GM21619 (cell line): ENCODE measurements at regions not wholly inside any gene's neighbourhood (a gene's known extent, or its start where the extent isn't known, plus 50 kb on each side); places are given as distances from the start of the nearest gene placed in this dataset.
"Not testable (repeated sequence)": the region's sequence is repeated elsewhere in the genome, so short reads cannot be mapped to it uniquely, and the experiment has no call there.

ENCODE experiments used
- ATAC-seq: cut with Tn5 transposase; IDR thresholded peaks from one replicate; pipeline ENCODE4 v1.9.1; 2021; ENCODE audit not compliant: unreplicated experiment

DNA sequence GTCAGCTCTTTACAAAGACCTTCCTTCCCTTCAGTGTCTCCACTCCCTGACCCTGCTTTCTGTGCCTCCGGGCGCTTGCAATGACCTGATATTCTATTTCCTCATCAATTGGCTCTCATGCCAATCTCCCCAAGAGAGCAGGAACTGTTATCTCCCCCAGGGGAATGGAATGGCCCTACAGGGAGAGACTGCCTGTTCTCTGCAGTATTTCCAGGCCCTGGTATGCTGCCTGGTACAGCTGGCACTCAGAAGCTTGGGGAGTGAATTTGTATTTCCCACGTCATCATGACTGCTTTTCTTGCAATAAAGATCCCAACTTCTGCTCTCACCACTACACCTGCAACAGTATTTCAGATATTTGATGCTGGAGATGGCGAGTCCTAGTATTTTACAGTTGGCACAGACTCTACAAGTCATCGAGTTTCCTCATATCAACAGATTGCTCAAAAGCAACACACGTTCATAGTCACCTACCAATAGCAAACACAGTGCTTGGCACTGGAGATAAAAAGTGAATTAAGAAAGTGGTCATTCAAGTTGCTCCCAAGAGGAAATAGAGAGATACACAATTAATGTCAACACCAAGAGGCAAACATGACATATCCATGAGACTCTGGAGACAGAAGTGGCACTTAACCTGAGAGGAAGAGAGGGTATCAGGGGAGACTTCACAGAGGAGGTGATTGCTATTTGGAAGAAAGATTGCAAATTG is 90.5 kb upstream of the EGFL6 start:
- ATAC-seq, result no peak

DNA sequence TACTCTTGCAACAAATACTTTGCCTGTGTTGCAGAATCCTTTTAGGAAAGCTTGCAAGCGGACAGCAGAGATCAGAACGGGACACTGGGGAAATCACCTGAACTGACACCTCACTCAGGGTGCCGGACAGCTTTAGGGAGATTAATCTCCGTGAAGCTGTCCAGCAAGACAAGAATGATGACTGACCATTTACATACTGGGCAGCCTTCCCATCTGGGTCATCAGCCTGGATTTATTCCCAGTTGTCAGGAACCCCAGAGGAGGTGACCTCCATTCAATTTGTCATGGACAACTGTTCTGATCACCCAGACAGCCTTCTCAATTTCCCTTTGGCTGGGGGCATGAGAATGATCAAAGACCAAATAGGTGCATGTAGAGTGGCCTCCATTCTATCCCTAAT is 93.0 kb upstream of the EGFL6 start:
- ATAC-seq, result no peak

GRCh38 chrX:13474164-13474516 is 95.3 kb upstream of the EGFL6 start:
- ATAC-seq, result peak; percentile 56

DNA sequence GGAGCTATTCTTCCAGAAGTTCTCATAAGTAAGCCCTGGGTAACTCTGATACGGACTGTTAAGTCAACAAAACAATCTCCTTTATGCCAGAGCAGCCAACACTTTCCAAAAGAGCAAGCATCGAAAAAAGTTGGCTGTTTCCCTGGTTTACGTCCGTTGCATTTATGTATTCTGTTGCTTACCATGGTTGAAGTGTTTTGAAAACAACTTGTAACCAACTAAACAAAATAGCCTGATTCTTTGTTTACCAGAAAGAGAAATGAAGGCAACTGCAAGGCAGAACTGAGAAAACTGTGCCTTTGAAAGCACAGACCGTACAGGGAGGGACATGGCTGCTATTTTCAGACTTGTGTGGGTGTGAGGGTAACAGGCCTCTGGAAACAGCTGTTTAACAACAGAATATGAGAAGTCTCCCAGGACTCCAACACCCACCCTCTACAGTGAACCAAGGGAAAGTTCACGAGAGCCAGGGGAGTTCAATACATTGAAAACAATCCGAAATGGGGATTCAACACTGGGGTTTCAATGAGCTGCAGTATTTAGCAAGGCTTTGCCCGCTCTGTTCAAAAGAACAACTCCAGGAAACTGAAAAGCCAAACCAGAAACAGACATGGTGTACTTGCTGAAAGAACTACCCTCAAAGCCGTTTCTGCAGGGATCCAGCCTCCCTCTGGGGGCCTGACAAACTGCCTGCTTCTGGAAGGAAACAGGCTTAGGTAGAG is 95.8 kb upstream of the EGFL6 start:
- ATAC-seq, result peak; percentile 74

DNA sequence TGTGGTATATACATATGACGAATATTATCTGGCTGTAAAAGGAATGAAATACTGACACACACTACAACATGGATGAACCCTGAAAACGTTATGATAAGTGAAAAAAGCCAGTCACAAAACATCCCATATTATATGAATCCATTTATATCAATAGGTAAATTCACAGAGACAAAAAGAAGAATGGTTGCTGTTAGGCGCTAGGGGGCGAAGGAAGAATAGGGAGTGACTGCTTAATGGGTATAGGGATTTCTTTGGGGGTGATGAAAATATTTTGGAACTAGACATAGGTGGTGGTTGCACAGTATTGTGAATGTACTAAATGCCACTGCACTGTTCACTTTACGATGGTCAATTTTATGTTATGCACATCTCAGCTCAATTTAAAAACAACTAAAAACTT is 96.4 kb upstream of the EGFL6 start:
- ATAC-seq, result no peak

GRCh38 chrX:13471269-13471668 is 98.1 kb upstream of the EGFL6 start:
- no peak for ATAC-seq

DNA sequence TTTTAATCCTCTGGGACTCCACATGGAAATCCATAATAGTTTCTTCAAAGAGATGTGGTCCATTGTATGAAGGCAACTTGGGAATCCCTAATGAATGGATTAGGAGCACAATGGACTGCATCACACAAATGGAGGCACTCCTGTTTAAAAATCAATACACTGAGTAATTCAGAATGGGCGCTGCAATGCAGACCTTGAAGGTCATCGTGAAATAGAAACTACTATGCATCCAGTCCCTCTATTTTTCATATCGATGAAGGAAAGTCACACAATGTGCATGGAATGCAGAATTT is 98.8 kb upstream of the EGFL6 start:
- no peak for ATAC-seq

DNA sequence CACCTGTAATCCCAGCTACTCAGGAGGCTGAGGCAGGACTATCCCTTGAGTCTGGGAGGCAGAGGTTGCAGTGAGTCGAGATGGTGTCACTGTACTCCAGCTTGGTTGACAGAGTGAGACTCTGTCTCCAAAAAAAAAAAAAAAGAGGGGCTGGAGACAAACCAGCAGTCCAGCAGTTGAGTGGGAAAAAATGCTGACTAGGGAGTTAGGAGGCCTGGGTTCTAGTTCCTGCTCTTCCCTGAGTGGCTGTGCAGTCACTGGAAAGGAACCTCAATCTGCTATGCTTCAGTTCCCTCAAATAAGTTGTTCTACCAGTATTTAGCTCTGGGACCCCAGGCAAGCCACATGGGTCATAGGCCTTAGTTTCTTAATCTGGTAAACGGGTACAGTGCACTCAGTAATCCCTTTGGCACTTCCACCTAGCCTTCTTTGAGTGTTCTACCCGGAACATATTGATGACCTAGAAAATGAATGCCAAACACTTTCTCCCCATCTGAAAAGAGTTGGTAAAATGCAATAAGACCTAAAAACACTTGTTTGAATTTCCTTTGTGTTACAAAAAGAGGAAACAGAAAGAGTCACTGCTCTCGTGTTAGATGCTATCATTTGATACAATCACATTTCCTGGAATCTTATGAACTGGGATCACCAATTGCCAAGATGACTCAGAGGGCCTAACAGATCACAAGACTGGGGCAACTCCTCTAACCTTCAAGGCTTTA is 99.3 kb upstream of the EGFL6 start:
- ATAC-seq, result no peak

- ATAC-seq, result no peak
Measured at GRCh38 chrX:13468096-13468495, 101.3 kb upstream of the EGFL6 start.

DNA sequence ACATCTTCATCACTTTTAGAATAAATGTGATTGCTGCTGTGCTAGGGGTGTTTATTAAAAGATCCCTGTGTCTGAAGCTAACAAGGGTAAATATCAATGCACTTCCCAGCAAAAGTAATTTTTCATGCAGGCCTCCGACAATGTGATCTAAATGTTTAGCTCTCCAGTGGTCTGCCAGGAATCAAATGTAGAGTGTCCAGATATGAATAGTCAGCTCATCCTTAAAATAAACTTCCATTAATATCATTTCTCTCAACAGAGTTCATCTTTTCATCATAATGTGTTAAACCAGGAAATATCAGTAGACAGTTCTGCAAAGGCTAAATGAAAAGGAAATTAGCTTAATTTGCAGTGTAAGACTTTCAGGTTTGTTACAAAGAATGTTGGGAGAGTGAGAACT is 102.2 kb upstream of the EGFL6 start:
- no peak for ATAC-seq

- ATAC-seq, result no peak
Measured at GRCh38 chrX:13464599-13465275, 104.7 kb upstream of the EGFL6 start.

DNA sequence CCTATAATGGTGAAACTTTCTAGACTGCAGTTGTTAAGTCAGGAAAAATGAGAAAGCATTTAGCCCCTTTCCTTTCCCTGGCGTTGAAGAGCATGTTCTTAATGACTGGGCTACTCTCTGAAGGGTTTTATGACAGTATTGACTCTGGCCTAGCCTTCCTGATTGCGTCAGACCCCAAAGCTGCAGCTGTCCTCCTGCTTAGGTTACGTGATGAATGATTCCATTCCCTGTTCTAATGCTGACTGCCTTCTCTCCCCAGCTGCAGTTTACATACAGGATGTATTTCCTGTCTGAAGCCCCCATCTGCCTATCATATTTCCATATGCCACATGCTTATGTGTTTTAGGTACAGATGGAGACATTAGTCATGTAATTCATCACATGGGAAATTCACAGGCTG is 105.8 kb upstream of the EGFL6 start:
- no peak for ATAC-seq

- ATAC-seq, result no peak
Measured at GRCh38 chrX:13452283-13452682, 117.1 kb upstream of the EGFL6 start.

DNA sequence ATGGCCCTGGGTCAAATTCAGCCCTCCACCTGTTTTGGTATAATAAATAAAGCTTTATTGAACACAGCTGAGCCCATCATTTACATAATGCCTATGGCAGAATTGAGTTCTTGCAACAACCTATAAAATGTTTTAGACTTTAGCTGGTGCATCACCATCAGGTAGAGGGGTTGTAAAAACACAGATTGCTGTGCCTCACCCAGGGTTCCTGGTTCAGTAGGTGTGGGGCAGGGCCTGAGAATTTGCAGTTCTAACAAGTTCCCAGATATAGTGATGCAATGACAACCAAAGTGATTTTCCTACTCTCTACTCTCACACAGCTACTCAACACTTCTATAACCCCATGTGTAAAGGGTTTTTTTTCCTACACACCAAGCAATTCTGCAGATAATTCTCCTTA is 120.0 kb upstream of the EGFL6 start:
- no peak for ATAC-seq

- no peak for ATAC-seq
Measured at GRCh38 chrX:13448941-13449340, 120.5 kb upstream of the EGFL6 start.

DNA sequence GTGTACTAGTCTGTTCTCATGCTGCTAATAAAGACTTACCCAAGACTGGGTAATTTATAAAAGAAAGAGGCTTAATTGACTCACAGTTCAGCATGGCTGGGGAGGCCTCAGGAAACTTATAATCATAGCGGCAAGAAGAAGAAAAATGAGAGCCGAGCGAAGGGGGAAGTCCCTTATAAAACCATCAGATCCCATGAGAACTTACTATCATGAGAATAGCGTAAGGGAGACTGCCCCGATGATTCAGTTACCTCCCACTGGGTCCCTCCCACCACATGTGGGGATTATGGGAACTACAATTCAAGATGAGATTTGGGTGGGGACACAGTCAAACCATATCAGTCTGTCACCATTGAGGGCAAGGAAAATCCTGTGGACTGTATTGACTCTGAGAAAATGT is 121.8 kb upstream of the ATXN3L start:
- not testable (repeated sequence) for ATAC-seq

DNA sequence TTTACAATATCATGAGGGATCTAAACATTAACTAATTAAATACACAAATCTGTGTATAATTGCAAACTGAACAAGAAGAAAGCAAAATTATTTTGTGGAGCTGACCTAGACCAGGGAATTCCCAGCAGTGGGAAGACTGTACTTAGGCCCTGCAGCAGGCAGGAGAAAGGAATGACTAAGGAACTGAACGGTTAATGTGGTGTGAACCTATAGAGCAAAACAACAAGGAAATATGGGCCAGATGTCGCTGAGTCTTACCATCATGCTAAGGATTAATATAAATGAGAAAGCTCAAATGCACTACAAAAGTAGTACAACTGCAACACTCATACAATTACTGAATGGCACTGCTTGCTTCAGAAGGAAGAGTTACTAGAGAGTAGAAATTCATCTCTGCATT is 120.3 kb upstream of the ATXN3L start:
- no peak for ATAC-seq

- ATAC-seq, result no peak
Measured at GRCh38 chrX:13433298-13433605, 113.4 kb upstream of the ATXN3L start.

GRCh38 chrX:13432414-13433297 is 112.8 kb upstream of the ATXN3L start:
- no peak for ATAC-seq

- ATAC-seq, result no peak
Measured at GRCh38 chrX:13430136-13430827, 110.4 kb upstream of the ATXN3L start.
